GM19397 (cell line): ENCODE measurements at regions not wholly inside any gene's neighbourhood (a gene's known extent, or its start where the extent isn't known, plus 50 kb on each side); places are given as distances from the start of the nearest gene placed in this dataset.

Experiments used
- ATAC-seq: cut with Tn5 transposase; IDR thresholded peaks from one replicate; pipeline ENCODE4 v1.9.1; 2021; ENCODE audit warnings: mild to moderate bottlenecking, moderate library complexity; ENCODE audit not compliant: unreplicated experiment

DNA sequence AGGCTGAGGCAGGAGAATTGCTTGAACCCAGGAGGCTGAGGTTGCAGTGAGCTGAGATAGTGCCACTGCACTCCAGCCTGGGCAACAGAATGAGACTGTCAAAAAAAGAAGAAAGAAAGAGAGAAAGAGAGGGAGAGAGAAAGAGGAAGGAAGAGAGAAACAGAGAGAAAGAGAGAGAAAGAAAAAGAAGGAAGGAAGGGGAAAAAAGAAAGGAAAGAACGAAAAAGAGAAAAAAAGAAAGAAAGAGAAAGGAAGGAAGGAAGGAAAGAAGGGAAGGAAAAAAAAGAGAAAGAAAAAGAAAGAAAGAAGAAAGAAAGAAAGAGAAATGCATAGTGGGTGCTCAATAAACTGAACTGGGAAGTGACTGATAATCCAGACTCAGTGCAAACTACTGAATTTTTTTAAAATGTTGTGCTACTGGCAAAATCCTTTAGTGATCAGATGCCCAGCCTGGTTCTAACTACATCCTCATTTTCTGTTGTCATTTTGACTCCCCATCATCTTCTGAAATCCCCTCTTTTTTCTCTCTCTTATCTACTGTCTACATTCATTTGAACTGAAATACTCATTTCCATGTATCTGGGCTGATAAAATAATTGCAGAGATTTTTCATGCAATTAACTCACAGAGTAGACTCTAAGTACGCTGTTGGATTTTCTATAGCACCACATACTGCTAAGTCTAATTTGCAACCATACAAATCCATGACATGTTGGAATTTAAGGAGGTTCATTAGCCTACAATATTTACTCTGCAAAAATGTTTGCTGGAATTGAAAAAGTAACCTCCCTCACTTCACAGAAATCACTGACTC, 85.3 kb upstream of the HIVEP1 start:
- ATAC-seq, result no peak

DNA sequence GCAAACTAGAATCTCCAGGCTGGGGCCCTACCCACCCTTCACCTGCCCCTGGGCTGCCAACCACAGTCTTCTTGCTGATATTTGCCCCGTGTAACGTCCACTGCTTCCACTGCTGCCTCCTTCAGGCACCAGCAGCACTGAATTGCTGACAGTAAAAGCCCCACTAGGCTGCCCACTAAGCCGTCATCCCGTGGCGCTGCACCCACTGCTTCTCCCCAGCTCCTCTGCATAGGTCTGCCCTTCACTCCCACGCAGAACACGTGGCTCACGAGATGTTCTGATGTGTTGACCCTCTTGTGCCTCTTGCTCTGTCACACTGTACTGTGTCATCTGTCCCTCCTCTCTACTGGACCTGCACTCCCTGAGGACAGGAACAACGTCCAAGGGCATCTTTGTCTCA, 86.3 kb upstream of the HIVEP1 start:
- no peak for ATAC-seq

- no peak for ATAC-seq
Observed at GRCh38 chr6:11923621-11924020, 88.5 kb upstream of the HIVEP1 start.

GRCh38 chr6:11922901-11923300, 89.2 kb upstream of the HIVEP1 start:
- ATAC-seq, result no peak

DNA sequence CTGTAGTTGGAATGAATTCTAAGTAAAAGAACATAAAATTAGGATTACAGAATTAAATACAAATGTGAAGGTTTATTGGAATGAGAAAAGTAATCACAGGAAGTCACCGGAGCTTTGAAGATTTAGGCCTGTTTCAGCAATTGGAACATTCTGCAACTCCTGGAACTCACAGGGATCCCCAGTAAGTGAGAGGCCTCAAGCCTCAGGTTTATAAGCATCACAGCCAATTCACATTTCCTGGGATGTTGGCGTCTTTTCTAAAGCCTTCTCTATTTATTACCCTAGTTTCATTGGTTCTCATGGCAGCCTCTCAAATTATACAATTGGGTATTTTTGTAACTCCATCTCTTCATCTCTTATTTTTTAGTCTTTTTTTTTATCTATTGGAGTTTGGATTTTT, 90.4 kb upstream of the HIVEP1 start:
- no peak for ATAC-seq

DNA sequence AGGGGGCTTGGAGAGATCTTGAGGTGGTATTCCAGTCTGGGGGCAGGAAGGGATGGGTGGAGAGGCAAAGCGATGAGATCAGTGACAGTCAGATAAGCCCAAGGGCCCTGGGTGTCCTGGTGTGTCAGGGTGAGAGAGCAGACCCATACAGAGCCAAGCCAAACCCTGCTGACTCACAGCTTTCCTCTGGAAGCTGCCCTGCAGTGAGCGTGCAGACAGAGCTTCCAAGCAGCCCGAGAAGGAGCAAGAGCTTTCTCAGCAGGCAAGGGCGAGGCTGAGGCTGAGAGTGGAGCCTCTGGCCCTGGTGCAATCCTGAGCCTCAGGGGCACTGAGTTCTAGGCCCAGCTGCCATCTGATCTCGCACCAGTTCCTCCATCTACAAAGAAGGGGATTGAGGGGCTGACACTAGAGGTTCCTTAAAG, 91.1 kb upstream of the HIVEP1 start:
- no peak for ATAC-seq

GRCh38 chr6:11920566-11920965, 91.5 kb upstream of the HIVEP1 start:
- ATAC-seq, result no peak

- no peak for ATAC-seq
Observed at GRCh38 chr6:11919771-11920440, 92.2 kb upstream of the HIVEP1 start.

GRCh38 chr6:11918739-11919605, 93.1 kb upstream of the HIVEP1 start:
- no peak for ATAC-seq

DNA sequence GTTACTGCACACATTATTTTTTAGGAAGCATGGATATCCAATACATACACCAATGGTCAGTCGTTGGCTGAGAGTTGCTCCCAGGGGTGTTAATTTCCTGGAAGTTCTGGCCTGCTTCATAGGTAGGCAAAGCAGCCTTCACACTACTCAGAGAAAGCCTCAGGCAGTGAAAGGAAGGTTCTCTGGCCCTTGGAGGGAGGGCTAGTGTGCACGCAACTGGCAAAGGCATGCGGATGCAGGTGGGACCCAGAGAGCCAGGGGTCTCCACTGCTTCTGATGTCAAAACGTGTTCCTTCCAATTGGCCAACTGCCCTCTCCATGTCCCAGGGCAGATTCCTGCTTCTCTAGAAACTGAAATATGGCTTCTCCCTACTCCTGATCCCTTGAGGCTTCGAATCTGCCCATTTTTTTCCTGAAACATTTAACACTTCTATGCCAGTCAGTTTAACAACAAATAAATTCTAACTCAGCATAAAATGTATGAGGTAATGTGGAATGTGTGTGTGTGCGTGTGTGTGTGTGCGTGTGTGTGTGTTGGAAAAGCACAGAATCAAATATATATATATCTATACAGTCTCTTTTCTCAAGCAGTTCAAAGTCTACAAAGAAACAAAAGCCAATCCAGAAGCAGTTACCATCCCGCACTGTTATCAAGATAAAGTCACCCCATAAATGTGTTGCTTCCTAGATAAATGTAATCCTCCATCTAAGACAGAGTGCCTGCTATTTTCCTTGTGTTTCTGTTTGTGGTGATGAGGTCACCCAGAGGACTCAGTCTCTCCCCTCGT, 94.0 kb upstream of the HIVEP1 start:
- no peak for ATAC-seq

DNA sequence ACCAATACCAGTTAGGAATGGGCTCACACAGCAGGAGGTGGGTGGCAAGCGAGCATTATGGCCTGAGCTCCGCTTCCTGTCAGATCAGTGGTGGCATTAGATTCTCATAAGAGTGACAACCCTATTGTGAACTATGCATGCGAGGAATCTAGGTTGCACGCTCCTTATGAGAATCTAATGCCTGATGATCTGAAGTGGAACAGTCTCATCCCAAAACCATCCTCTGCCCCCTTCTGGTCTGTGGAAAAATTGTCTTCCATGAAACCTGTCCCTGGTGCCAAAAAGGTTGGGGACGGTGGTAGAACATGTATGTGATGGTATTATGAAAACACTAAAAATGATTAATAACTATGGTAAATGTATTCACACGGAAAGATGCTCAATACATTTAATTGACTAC, 99.7 kb upstream of the HIVEP1 start:
- no peak for ATAC-seq

DNA sequence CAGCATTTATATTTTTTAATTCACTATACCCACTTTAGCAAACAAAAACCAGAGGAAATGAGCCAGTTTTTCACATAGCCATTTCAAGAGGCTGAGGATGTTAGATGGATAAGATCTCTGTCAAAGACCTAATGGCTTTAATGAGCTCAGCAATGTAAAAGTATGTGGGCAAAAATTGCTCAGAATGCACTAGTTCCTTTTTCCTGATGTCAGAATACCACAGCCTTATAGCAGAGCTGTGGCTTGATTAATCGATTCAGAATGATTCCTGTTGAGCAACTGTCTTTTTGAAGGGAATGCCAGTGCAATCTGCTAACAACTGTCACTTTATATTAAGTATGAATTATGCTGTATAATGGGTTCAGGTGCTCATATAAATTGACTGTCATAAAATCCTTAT, 100.6 kb upstream of the HIVEP1 start:
- ATAC-seq, result no peak

GRCh38 chr6:11909696-11910132, 102.4 kb upstream of the HIVEP1 start:
- no peak for ATAC-seq

DNA sequence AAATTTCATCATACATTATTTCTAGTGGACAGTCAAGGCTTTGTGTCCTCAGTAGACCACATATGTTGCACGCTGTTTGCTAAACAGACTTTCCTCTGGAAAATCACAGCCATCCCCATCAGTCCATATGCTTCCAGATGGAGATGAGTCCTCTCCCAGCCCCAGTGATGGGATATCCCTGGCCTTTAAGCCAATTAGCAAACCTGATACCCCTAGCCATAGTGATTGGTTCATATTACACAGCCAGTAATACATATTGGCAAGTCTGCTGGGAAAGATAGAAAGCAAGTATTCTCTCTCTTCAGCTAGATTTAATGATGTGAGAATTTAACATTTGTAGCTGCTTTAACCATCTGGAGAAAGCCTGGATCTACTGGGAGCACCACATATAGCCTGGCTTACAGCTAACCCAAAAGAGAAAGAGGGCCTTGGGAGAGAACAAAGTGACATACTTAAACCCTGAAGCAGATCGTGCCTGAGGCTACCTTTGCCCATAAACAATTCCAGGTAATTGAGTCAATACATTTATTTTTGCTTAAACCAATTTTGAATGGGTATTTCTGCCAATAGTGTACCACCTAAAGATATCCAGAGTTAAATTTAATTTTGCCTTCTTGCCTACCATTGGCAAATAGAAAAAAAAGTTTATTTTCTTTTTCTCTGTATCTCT, 103.5 kb upstream of the HIVEP1 start:
- ATAC-seq, result no peak

DNA sequence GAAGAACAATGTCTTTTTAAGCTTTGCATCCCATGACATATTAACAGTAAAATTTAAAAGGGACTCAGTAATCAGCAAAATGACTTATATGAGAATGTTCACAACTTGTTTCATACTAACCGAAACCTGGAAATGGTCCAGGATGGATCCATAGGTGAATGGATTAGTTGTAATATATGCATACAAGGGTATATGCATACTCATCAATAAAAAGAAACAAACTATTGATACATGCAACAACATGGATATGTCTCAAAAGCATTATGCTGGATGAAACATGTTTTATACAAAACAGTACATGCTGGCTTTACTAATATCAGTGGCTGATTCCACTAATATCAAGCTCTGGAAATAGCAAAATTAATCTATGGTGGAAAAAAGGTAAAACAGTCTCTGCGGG, 108.5 kb upstream of the HIVEP1 start:
- no peak for ATAC-seq

DNA sequence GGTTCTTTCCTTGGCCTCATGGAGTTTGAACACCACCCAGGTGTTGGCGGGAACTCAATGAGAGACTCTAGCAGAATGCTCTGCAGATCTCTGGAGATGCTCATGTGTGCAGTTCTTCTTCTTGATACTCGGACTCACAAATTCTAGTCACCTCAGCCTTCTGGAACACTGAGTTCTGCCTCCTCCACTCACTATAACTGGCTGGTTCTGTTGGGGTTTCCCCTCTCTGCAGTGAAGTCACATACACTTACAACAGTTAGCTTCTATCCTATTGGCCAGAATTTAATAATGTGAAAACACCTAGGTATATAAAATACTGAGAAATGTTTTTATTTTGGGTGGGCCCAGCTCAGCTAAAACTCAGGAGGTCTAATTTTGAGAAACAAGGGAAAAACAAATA, 109.6 kb upstream of the HIVEP1 start:
- no peak for ATAC-seq

- ATAC-seq, result no peak
Observed at GRCh38 chr6:11900662-11901598, 111.2 kb upstream of the HIVEP1 start.

DNA sequence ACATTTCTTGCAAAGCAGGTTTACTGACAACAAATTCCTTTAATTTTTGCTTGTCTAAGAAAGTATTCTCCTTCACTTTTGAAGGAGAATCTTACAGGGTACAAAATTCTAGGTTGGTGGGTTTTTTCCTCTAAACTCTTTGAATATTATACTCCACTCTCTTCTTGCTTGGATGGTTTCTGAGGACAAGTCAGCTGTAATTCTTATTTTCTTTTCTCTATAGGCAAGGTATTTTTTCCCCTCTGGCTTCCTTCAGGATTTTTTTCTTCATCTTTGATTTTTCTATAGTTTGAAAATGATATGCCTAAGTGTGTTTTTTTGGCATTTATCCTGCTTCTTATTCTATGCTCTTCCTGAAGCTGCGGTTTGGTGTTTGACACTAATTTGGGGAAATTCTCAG, 112.5 kb upstream of the HIVEP1 start:
- no peak for ATAC-seq

GRCh38 chr6:11894212-11894611, 115.6 kb upstream of the ADTRP start:
- no peak for ATAC-seq
